HCT116 (cell line): ENCODE measurements at regions not wholly inside any gene's neighbourhood (a gene's known extent, or its start where the extent isn't known, plus 50 kb on each side); places are given as distances from the start of the nearest gene placed in this dataset.

Source experiments
- ATAC-seq: fragments of 200-7000 bp; cut with Tn5 transposase; 2 replicates; pipeline ENCODE4 v1.9.1; 2020; ENCODE audit warnings: mild to moderate bottlenecking, moderate library complexity
- BruUV-seq: library from RNA; stranded (reverse); fragments of 400-500 nt; replicated peaks from 2 replicates; lab custom pipeline; 2021; lab: Mats Ljungman, UMichigan
- CTCF ChIA-PET: fragments of 300-600 bp; sonication (Branson Sonifier 250); formaldehyde crosslinking; loops from one replicate; lab custom pipeline; 2021; ENCODE audit warnings: antibody characterized with exemption; lab: Charles Lee
- POLR2A ChIA-PET: fragments of 300-600, 350-600 bp; sonication (Branson Sonifier 250); formaldehyde crosslinking; loops from one replicate; lab custom pipeline; 2021; ENCODE audit warnings: antibody characterized with exemption; lab: Charles Lee
- RAD21 ChIA-PET, 2 experiments: fragments of 300-600 bp; sonication (Branson Sonifier 250); formaldehyde crosslinking; loops; one replicate each; lab custom pipeline; 2023; ENCODE audit warnings: low total read pairs in 2 of 2; ENCODE audit not compliant: uncharacterized antibody in 2 of 2, unreplicated experiment in 2 of 2, low non-redundant PET in 1 of 2; lab: Charles Lee
- DNase-seq: peaks from one replicate; pipeline ENCODE4 v3.0.0-alpha.2; 2010; ENCODE audit warnings: low read depth, low spot score
- H2AFZ ChIP-seq: fragments of 200-600 bp; shearing (Covaris generic), sonication (generic); 2 replicates; pipeline ENCODE4 v1.6.1; 2017; ENCODE audit warnings: low read depth, mixed run types, mixed read lengths, antibody characterized with exemption, low read length; ENCODE audit not compliant: poor library complexity, severe bottlenecking
- H3K27ac ChIP-seq: 2 replicates; pipeline ENCODE4 v1.5.1; 2012; ENCODE audit warnings: low read depth, low read length
- H3K27me3 ChIP-seq: fragments of 200-600 bp; sonication (generic); 2 replicates; pipeline ENCODE4 v1.6.1; 2016; ENCODE audit warnings: mixed run types, low read length, mixed read lengths; ENCODE audit not compliant: insufficient read depth
- H3K36me3 ChIP-seq, 2 experiments: fragments of 200-500 bp in 1 of 2; fragments of 200-600 bp in 1 of 2; sonication (Bioruptor generic) in 1 of 2; sonication (generic) in 1 of 2; 2 replicates each; pipeline versions ENCODE4 v1.5.1 to v1.6.1; 2014 to 2016; ENCODE audit warnings: low read length in 2 of 2, inconsistent platforms in 1 of 2, mixed read lengths in 1 of 2, mixed run types in 1 of 2; ENCODE audit not compliant: insufficient read depth in 2 of 2, control insufficient read depth in 1 of 2
- H3K4me1 ChIP-seq, 2 experiments: fragments of 200-600 bp in 1 of 2; sonication (generic) in 1 of 2; 2 replicates each; pipeline versions ENCODE4 v1.5.1 to v1.6.1; 2012 to 2017; ENCODE audit warnings: low read length in 2 of 2, inconsistent platforms in 1 of 2, mild to moderate bottlenecking in 1 of 2, mixed read lengths in 1 of 2, mixed run types in 1 of 2, moderate library complexity in 1 of 2; ENCODE audit not compliant: insufficient read depth in 2 of 2, control insufficient read depth in 1 of 2
- H3K4me2 ChIP-seq: fragments of 200-600 bp; sonication (generic); 2 replicates; pipeline ENCODE4 v1.6.1; 2017; ENCODE audit warnings: mixed run types, low read length, mixed read lengths
- H3K4me3 ChIP-seq, 2 experiments: fragments of 200-600 bp in 1 of 2; sonication (generic) in 1 of 2; replicated peaks in 1 of 2; 2 replicates each; pipeline ENCODE4 v1.5.1; 2011 to 2016; ENCODE audit warnings: low read length in 2 of 2, control low read depth in 1 of 2, low read depth in 1 of 2, mild to moderate bottlenecking in 1 of 2, mixed read lengths in 1 of 2, mixed run types in 1 of 2
- H3K79me2 ChIP-seq: fragments of 200-600 bp; sonication (generic); 2 replicates; pipeline ENCODE4 v1.6.1; 2017; ENCODE audit warnings: mild to moderate bottlenecking, mixed run types, low read length, moderate library complexity, mixed read lengths; ENCODE audit not compliant: insufficient read depth
- H3K9ac ChIP-seq: fragments of 200-600 bp; sonication (generic); 2 replicates; pipeline ENCODE4 v1.6.1; 2016; ENCODE audit warnings: low read length, mixed read lengths
- H3K9me2 ChIP-seq: fragments of 200-600 bp; sonication (generic), shearing (Covaris generic); 2 replicates; pipeline ENCODE4 v1.6.1; 2017; ENCODE audit warnings: mixed run types, mild to moderate bottlenecking, moderate library complexity; ENCODE audit not compliant: insufficient read depth
- H3K9me3 ChIP-seq, 2 experiments: fragments of 200-500 bp in 1 of 2; fragments of 200-600 bp in 1 of 2; sonication (Bioruptor generic) in 1 of 2; sonication (generic) in 1 of 2; 2 replicates each; pipeline ENCODE4 v1.6.1; 2014 to 2017; ENCODE audit warnings: low read length in 2 of 2, mixed read lengths in 2 of 2, inconsistent platforms in 1 of 2, low read depth in 1 of 2, mild to moderate bottlenecking in 1 of 2, mixed run types in 1 of 2, moderate library complexity in 1 of 2; ENCODE audit not compliant: control insufficient read depth in 1 of 2, insufficient read depth in 1 of 2
- H4K20me1 ChIP-seq: fragments of 200-600 bp; sonication (generic), shearing (Covaris generic); 2 replicates; pipeline ENCODE4 v1.6.1; 2017; ENCODE audit warnings: mixed run types, mild to moderate bottlenecking, moderate library complexity; ENCODE audit not compliant: insufficient read depth
- CBX3 ChIP-seq: IDR thresholded peaks from 2 replicates; pipeline ENCODE4 v1.6.1; 2012; ENCODE audit warnings: low read depth
- CEBPB ChIP-seq: IDR thresholded peaks from 2 replicates; pipeline ENCODE4 v1.6.1; 2012; ENCODE audit warnings: low read depth
- EGR1 ChIP-seq: IDR thresholded peaks from 2 replicates; pipeline ENCODE4 v1.6.1; 2012; ENCODE audit warnings: low read depth
- ELF1 ChIP-seq: IDR thresholded peaks from 2 replicates; pipeline ENCODE4 v1.6.1; 2012; ENCODE audit warnings: low read depth, borderline replicate concordance
- EZH2 ChIP-seq: fragments of 200-600 bp; sonication (generic); IDR thresholded peaks from 2 replicates; pipeline ENCODE4 v1.6.1; 2017; ENCODE audit warnings: antibody characterized with exemption, mixed run types
- EZH2phosphoT487 ChIP-seq: fragments of 200-600 bp; IDR thresholded peaks from 2 replicates; pipeline ENCODE4 v1.6.1; 2018; ENCODE audit warnings: antibody characterized with exemption, borderline replicate concordance
- POLR2A ChIP-seq: IDR thresholded peaks from 2 replicates; pipeline ENCODE4 v1.7.0; 2011; ENCODE audit warnings: borderline replicate concordance; ENCODE audit not compliant: insufficient read depth, insufficient read length; ENCODE audit errors: extremely low read depth
- POLR2AphosphoS5 ChIP-seq: IDR thresholded peaks from 2 replicates; pipeline ENCODE4 v1.6.1; 2011; ENCODE audit warnings: mild to moderate bottlenecking, low read depth, low read length, moderate library complexity
- RAD21 ChIP-seq: IDR thresholded peaks from 2 replicates; pipeline ENCODE4 v1.6.1; 2012; ENCODE audit warnings: low read depth, mild to moderate bottlenecking
- SIN3A ChIP-seq: IDR thresholded peaks from 2 replicates; pipeline ENCODE4 v1.6.1; 2012; ENCODE audit warnings: low read depth
- SP1 ChIP-seq: IDR thresholded peaks from 2 replicates; pipeline ENCODE4 v1.6.1; 2012; ENCODE audit warnings: low read depth
- SRF ChIP-seq: IDR thresholded peaks from 2 replicates; pipeline ENCODE4 v1.6.1; 2012; ENCODE audit warnings: low read depth
- YY1 ChIP-seq: IDR thresholded peaks from 2 replicates; pipeline ENCODE4 v1.6.1; 2011; ENCODE audit warnings: low read length, low read depth, moderate library complexity, mild to moderate bottlenecking; ENCODE audit not compliant: insufficient replicate concordance; ENCODE audit errors: extremely low read depth
- ZFX ChIP-seq: fragments of 450-650 bp; IDR thresholded peaks from 2 replicates; pipeline ENCODE4 v1.6.1; 2017
- ZNF274 ChIP-seq: fragments of 200-500 bp; sonication (Bioruptor generic); IDR thresholded peaks from 2 replicates; pipeline ENCODE4 v1.6.1; 2014; ENCODE audit warnings: mild to moderate bottlenecking, low read depth, low read length, inconsistent platforms
- intact Hi-C: fragments of 100-400 bp; cut with micrococcal nuclease; formaldehyde crosslinking; loops from 2 replicates; pipeline ENCODE4 v1.10.0; 2022
- TF ChIP-seq, protein P1 (sequence below): IDR thresholded peaks from 2 replicates; pipeline ENCODE4 v1.6.1; 2012
- TF ChIP-seq, protein P2 (sequence below): IDR thresholded peaks from 2 replicates; pipeline ENCODE4 v1.6.1; 2011; ENCODE audit warnings: mild to moderate bottlenecking, low read length, moderate library complexity; ENCODE audit not compliant: insufficient replicate concordance; ENCODE audit errors: extremely low read depth
- TF ChIP-seq, protein P3 (sequence below): IDR thresholded peaks from 2 replicates; pipeline ENCODE4 v1.6.1; 2012; ENCODE audit warnings: low read depth
- TF ChIP-seq, protein P4 (sequence below), 3 experiments: fragments of 200-600 bp in 1 of 3; sonication (generic) in 1 of 3; IDR thresholded peaks in 2 of 3; conservative IDR thresholded peaks in 1 of 3; 2 replicates each; pipeline ENCODE4 v1.5.1; 2012 to 2017; ENCODE audit warnings: low read depth in 2 of 3, low read length in 2 of 3, antibody characterized with exemption in 1 of 3, borderline replicate concordance in 1 of 3, control low read depth in 1 of 3, mild to moderate bottlenecking in 1 of 3, mixed read lengths in 1 of 3, mixed run types in 1 of 3, moderate library complexity in 1 of 3; ENCODE audit not compliant: insufficient read depth in 1 of 3

DNA sequence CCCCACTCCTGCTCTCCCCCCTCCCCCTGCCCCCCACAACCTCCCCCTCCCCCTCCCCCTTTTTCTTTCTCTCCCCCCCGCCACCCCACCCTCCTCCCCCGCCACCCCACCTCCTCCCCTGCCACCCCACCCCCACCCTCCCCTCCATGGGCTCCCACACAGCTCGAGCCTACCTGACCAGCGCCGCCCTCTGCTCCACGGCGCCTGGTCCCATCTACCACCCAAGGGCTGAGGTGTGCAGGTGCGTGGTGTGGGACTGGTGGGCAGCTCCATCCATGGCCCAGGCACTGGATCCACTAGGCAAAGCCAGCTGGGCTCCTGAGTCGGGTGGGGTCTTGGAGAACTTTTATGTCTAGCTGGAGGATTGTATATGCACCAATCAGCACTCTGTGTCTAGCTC lies 68.3 kb upstream of the KCNAB1 start:
- Histone ChIP-seq H3K9ac (no peak overlapping the region), H3K27ac (no peak overlapping the region), H3K4me2 (no peak overlapping the region), H3K27me3 (no peaks in the 10 kb centered on the region), H3K9me3 (no peaks in the 10 kb centered on the region), H2AFZ (no peak overlapping the region), H3K79me2 (no peaks in the 10 kb centered on the region), H3K9me2 (no peaks in the 10 kb centered on the region), H3K36me3 (no peaks in the 10 kb centered on the region), H3K4me3 (no peak overlapping the region), H3K4me1 (peaks cover 0 to 5% of the 10 kb centered on the region in 2 experiments; a peak in 1 of 4 replicates), H4K20me1 (no peaks in the 10 kb centered on the region)
- TF ChIP-seq EZH2phosphoT487 = no peak
- no peak for TF ChIP-seq SRF
- TF ChIP-seq, protein P1, sequence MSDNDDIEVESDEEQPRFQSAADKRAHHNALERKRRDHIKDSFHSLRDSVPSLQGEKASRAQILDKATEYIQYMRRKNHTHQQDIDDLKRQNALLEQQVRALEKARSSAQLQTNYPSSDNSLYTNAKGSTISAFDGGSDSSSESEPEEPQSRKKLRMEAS = no peak
- TF ChIP-seq CBX3 = no peak
- TF ChIP-seq POLR2AphosphoS5 = no peak
- no peak for TF ChIP-seq SP1
- TF ChIP-seq YY1 = no peak
- no peak for TF ChIP-seq RAD21
- TF ChIP-seq ZFX = no peak
- TF ChIP-seq, protein P2, sequence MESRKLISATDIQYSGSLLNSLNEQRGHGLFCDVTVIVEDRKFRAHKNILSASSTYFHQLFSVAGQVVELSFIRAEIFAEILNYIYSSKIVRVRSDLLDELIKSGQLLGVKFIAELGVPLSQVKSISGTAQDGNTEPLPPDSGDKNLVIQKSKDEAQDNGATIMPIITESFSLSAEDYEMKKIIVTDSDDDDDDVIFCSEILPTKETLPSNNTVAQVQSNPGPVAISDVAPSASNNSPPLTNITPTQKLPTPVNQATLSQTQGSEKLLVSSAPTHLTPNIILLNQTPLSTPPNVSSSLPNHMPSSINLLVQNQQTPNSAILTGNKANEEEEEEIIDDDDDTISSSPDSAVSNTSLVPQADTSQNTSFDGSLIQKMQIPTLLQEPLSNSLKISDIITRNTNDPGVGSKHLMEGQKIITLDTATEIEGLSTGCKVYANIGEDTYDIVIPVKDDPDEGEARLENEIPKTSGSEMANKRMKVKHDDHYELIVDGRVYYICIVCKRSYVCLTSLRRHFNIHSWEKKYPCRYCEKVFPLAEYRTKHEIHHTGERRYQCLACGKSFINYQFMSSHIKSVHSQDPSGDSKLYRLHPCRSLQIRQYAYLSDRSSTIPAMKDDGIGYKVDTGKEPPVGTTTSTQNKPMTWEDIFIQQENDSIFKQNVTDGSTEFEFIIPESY = no peak
- TF ChIP-seq, protein P3, sequence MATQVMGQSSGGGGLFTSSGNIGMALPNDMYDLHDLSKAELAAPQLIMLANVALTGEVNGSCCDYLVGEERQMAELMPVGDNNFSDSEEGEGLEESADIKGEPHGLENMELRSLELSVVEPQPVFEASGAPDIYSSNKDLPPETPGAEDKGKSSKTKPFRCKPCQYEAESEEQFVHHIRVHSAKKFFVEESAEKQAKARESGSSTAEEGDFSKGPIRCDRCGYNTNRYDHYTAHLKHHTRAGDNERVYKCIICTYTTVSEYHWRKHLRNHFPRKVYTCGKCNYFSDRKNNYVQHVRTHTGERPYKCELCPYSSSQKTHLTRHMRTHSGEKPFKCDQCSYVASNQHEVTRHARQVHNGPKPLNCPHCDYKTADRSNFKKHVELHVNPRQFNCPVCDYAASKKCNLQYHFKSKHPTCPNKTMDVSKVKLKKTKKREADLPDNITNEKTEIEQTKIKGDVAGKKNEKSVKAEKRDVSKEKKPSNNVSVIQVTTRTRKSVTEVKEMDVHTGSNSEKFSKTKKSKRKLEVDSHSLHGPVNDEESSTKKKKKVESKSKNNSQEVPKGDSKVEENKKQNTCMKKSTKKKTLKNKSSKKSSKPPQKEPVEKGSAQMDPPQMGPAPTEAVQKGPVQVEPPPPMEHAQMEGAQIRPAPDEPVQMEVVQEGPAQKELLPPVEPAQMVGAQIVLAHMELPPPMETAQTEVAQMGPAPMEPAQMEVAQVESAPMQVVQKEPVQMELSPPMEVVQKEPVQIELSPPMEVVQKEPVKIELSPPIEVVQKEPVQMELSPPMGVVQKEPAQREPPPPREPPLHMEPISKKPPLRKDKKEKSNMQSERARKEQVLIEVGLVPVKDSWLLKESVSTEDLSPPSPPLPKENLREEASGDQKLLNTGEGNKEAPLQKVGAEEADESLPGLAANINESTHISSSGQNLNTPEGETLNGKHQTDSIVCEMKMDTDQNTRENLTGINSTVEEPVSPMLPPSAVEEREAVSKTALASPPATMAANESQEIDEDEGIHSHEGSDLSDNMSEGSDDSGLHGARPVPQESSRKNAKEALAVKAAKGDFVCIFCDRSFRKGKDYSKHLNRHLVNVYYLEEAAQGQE = no peak
- no peak for TF ChIP-seq ELF1
- TF ChIP-seq ZNF274 = no peak
- TF ChIP-seq, protein P4, sequence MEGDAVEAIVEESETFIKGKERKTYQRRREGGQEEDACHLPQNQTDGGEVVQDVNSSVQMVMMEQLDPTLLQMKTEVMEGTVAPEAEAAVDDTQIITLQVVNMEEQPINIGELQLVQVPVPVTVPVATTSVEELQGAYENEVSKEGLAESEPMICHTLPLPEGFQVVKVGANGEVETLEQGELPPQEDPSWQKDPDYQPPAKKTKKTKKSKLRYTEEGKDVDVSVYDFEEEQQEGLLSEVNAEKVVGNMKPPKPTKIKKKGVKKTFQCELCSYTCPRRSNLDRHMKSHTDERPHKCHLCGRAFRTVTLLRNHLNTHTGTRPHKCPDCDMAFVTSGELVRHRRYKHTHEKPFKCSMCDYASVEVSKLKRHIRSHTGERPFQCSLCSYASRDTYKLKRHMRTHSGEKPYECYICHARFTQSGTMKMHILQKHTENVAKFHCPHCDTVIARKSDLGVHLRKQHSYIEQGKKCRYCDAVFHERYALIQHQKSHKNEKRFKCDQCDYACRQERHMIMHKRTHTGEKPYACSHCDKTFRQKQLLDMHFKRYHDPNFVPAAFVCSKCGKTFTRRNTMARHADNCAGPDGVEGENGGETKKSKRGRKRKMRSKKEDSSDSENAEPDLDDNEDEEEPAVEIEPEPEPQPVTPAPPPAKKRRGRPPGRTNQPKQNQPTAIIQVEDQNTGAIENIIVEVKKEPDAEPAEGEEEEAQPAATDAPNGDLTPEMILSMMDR (IDR thresholded peaks at IDR 0.05 in 2 of 3, conservative IDR thresholded peaks at IDR 0.05 in 1 of 3; ENCODE audit: borderline replicate concordance in 1 of 3, insufficient read depth in 1 of 3, low read depth in 2 of 3, low read length in 2 of 3) = no peak
- TF ChIP-seq CEBPB = no peak
- TF ChIP-seq EGR1 = no peak
- TF ChIP-seq SIN3A = no peak
- TF ChIP-seq EZH2 = no peak
- TF ChIP-seq POLR2A = no peak
- CTCF ChIA-PET = interaction anchor here (1.1 kb wide), 1 partner anchor 8 kb away, joined by 4 read pairs; no protein-coding TSS in a partner anchor
- RAD21 ChIA-PET = no interaction called here
- POLR2A ChIA-PET = no interaction called here
- intact Hi-C loops = no loop called here
- no TSS peak for BruUV-seq
- no peak for ATAC-seq
- DNase-seq = no peak
